GM21381 (cell line): ENCODE measurements at regions not wholly inside any gene's neighbourhood (a gene's known extent, or its start where the extent isn't known, plus 50 kb on each side); places are given as distances from the start of the nearest gene placed in this dataset.
"Not testable (repeated sequence)": the region's sequence is repeated elsewhere in the genome, so short reads cannot be mapped to it uniquely, and the experiment has no call there.

Experiments used
- ATAC-seq: cut with Tn5 transposase; IDR thresholded peaks from one replicate; pipeline ENCODE4 v1.9.1; 2021; ENCODE audit warnings: mild to moderate bottlenecking, moderate library complexity; ENCODE audit not compliant: unreplicated experiment

GRCh38 chr10:53543410-53543809, 770.8 kb upstream of the MBL2 start:
- ATAC-seq, result no peak

- no peak for ATAC-seq
These were observed 764.9 kb upstream of the MBL2 start for GRCh38 chr10:53537508-53537907.

GRCh38 chr10:53536322-53536721, 763.7 kb upstream of the MBL2 start:
- no peak for ATAC-seq

- ATAC-seq, result no peak
These were observed 761.8 kb upstream of the MBL2 start for GRCh38 chr10:53534428-53534827.

GRCh38 chr10:53528974-53529373, 756.4 kb upstream of the MBL2 start:
- ATAC-seq, result no peak

- ATAC-seq, result no peak
These were observed 748.5 kb upstream of the MBL2 start for GRCh38 chr10:53521046-53521445.

GRCh38 chr10:53508197-53508596, 735.6 kb upstream of the MBL2 start:
- ATAC-seq, result no peak

- ATAC-seq, result not testable (repeated sequence)
These were observed 731.9 kb upstream of the MBL2 start for GRCh38 chr10:53504492-53504891.

GRCh38 chr10:53491774-53492173, 719.2 kb upstream of the MBL2 start:
- ATAC-seq, result no peak

GRCh38 chr10:53490553-53490952, 718.0 kb upstream of the MBL2 start:
- no peak for ATAC-seq

- no peak for ATAC-seq
These were observed 717.0 kb upstream of the MBL2 start for GRCh38 chr10:53489335-53490182.

- no peak for ATAC-seq
These were observed 714.7 kb upstream of the MBL2 start for GRCh38 chr10:53487019-53487983.

GRCh38 chr10:53485422-53485821, 712.8 kb upstream of the MBL2 start:
- ATAC-seq, result not testable (repeated sequence)

- ATAC-seq, result no peak
These were observed 706.8 kb upstream of the MBL2 start for GRCh38 chr10:53479365-53479764.

GRCh38 chr10:53477313-53477675, 704.7 kb upstream of the MBL2 start:
- ATAC-seq, result no peak

GRCh38 chr10:53476650-53477312, 704.2 kb upstream of the MBL2 start:
- no peak for ATAC-seq

- ATAC-seq, result no peak
These were observed 696.8 kb upstream of the MBL2 start for GRCh38 chr10:53469383-53469782.

- no peak for ATAC-seq
These were observed 691.0 kb upstream of the MBL2 start for GRCh38 chr10:53463539-53463938.

GRCh38 chr10:53458007-53458406, 685.4 kb upstream of the MBL2 start:
- no peak for ATAC-seq

- ATAC-seq, result no peak
These were observed 680.6 kb upstream of the MBL2 start for GRCh38 chr10:53453196-53453595.

GRCh38 chr10:53447576-53447975, 675.0 kb upstream of the MBL2 start:
- ATAC-seq, result no peak
